H1 (cell line): ENCODE measurements at regions not wholly inside any gene's neighbourhood (a gene's known extent, or its start where the extent isn't known, plus 50 kb on each side); places are given as distances from the start of the nearest gene placed in this dataset.

Source experiments
- CTCF ChIA-PET: fragments of 300-600 bp; sonication (Branson Sonifier 250); formaldehyde crosslinking; loops from one replicate; lab custom pipeline; 2021; ENCODE audit not compliant: partially characterized antibody; lab: Charles Lee
- POLR2A ChIA-PET: fragments of 300-600 bp; sonication (Branson Sonifier 250); formaldehyde crosslinking; loops from one replicate; lab custom pipeline; 2021; ENCODE audit warnings: inconsistent platforms; ENCODE audit not compliant: partially characterized antibody; lab: Charles Lee
- DNase-seq, 2 experiments: peaks; one replicate each; pipeline versions ENCODE4 v3.0.0 to v3.0.0-alpha.2; 2010 to 2022; ENCODE audit warnings: low spot score in 2 of 2, low read depth in 1 of 2, mixed read lengths in 1 of 2
- FAIRE-seq: peaks from 2 replicates; lab custom pipeline; 2011; peaks lifted over from hg19 to GRCh38; lab: Jason Lieb, UNC
- H2AFZ ChIP-seq: 2 replicates; pipeline ENCODE4 v1.8.1; 2012; ENCODE audit warnings: low read length, inconsistent platforms
- H2AK5ac ChIP-seq: 2 replicates; pipeline ENCODE4 v1.6.1; 2013; ENCODE audit warnings: low read depth, low read length
- H2BK120ac ChIP-seq: replicated peaks from 2 replicates; pipeline ENCODE3; 2013; ENCODE audit warnings: low read depth, low read length, inconsistent platforms
- H2BK12ac ChIP-seq: 2 replicates; pipeline ENCODE4 v1.6.1; 2013; ENCODE audit warnings: low read depth, low read length
- H2BK15ac ChIP-seq: 2 replicates; pipeline ENCODE4 v1.6.1; 2013; ENCODE audit warnings: low read length
- H2BK20ac ChIP-seq: 2 replicates; pipeline ENCODE4 v1.6.1; 2013; ENCODE audit warnings: low read length
- H2BK5ac ChIP-seq: 2 replicates; pipeline ENCODE4 v1.6.1; 2013; ENCODE audit warnings: low read depth, low read length
- H3K14ac ChIP-seq: 2 replicates; pipeline ENCODE4 v1.6.1; 2013; ENCODE audit warnings: inconsistent platforms; ENCODE audit not compliant: insufficient read length
- H3K18ac ChIP-seq: 2 replicates; pipeline ENCODE4 v1.6.1; 2013; ENCODE audit warnings: low read length; ENCODE audit errors: extremely low read depth
- H3K23ac ChIP-seq: 2 replicates; pipeline ENCODE4 v1.6.1; 2013; ENCODE audit warnings: inconsistent platforms; ENCODE audit not compliant: insufficient read length
- H3K23me2 ChIP-seq: 2 replicates; pipeline ENCODE4 v1.6.1; 2013; ENCODE audit warnings: low read depth, low read length
- H3K27ac ChIP-seq: 2 replicates; pipeline ENCODE4 v1.6.1; 2011; ENCODE audit warnings: low read depth, low read length, inconsistent platforms
- H3K27me3 ChIP-seq, 4 experiments: replicated peaks in 1 of 4; 1 replicate in 1 of 4; 2 replicates in 3 of 4; pipeline versions ENCODE4 v1.6.1 to v1.8.1; 2011 to 2013; ENCODE audit warnings: low read length in 3 of 4, mild to moderate bottlenecking in 3 of 4, inconsistent platforms in 2 of 4, mixed read lengths in 2 of 4, moderate library complexity in 1 of 4; ENCODE audit not compliant: control insufficient read depth in 3 of 4, insufficient read depth in 3 of 4; ENCODE audit errors: extremely low read depth in 1 of 4
- H3K36me3 ChIP-seq, 4 experiments: 2 replicates each; pipeline versions ENCODE4 v1.6.1 to v1.8.1; 2011 to 2013; ENCODE audit warnings: mild to moderate bottlenecking in 4 of 4, low read length in 3 of 4, moderate library complexity in 2 of 4, control low read depth in 1 of 4, inconsistent platforms in 1 of 4; ENCODE audit not compliant: insufficient read depth in 4 of 4, control insufficient read depth in 2 of 4
- H3K4ac ChIP-seq: replicated peaks from 2 replicates; pipeline ENCODE3; 2013; ENCODE audit warnings: low read length, low read depth, mixed read lengths, inconsistent platforms; ENCODE audit not compliant: insufficient read length
- H3K4me1 ChIP-seq, 4 experiments: replicated peaks in 1 of 4; 1 replicate in 1 of 4; 2 replicates in 3 of 4; pipeline versions ENCODE4 v1.6.1 to v1.8.1; 2011 to 2013; ENCODE audit warnings: low read length in 3 of 4, inconsistent platforms in 2 of 4, mixed read lengths in 1 of 4; ENCODE audit not compliant: insufficient read depth in 4 of 4, control insufficient read depth in 3 of 4
- H3K4me2 ChIP-seq, 2 experiments: 2 replicates each; pipeline versions ENCODE4 v1.6.1 to v1.8.1; 2011 to 2013; ENCODE audit warnings: low read depth in 2 of 2, low read length in 2 of 2, control low read depth in 1 of 2, inconsistent platforms in 1 of 2, mild to moderate bottlenecking in 1 of 2; ENCODE audit not compliant: insufficient read depth in 1 of 2
- H3K4me3 ChIP-seq, 4 experiments: fragments of 200-600, 300-600 bp in 1 of 4; sonication (generic), shearing (Covaris generic), sonication (Bioruptor Twin) in 1 of 4; 2 replicates each; pipeline versions ENCODE4 v1.5.1 to v1.8.1; 2011 to 2016; ENCODE audit warnings: low read length in 4 of 4, low read depth in 3 of 4, control low read depth in 2 of 4, inconsistent platforms in 2 of 4, mild to moderate bottlenecking in 2 of 4, mixed read lengths in 1 of 4, moderate library complexity in 1 of 4; ENCODE audit not compliant: insufficient read depth in 2 of 4; ENCODE audit errors: extremely low read depth in 1 of 4
- H3K56ac ChIP-seq: replicated peaks from 2 replicates; pipeline ENCODE3; 2013; ENCODE audit warnings: low read depth, mild to moderate bottlenecking, mixed read lengths, low read length, inconsistent platforms; ENCODE audit not compliant: insufficient read length
- H3K79me1 ChIP-seq: 2 replicates; pipeline ENCODE4 v1.6.1; 2013; ENCODE audit warnings: low read depth, low read length, control low read depth
- H3K79me2 ChIP-seq, 2 experiments: 2 replicates each; pipeline versions ENCODE4 v1.6.1 to v1.8.1; 2012 to 2013; ENCODE audit warnings: low read length in 2 of 2, mild to moderate bottlenecking in 2 of 2, inconsistent platforms in 1 of 2; ENCODE audit not compliant: insufficient read depth in 2 of 2, control insufficient read depth in 1 of 2
- H3K9ac ChIP-seq, 4 experiments: replicated peaks in 1 of 4; 1 replicate in 1 of 4; 2 replicates in 3 of 4; pipeline versions ENCODE4 v1.6.1 to v1.8.1; 2011 to 2013; ENCODE audit warnings: low read depth in 3 of 4, low read length in 3 of 4, control low read depth in 2 of 4, mild to moderate bottlenecking in 2 of 4, moderate library complexity in 2 of 4, inconsistent platforms in 1 of 4; ENCODE audit errors: extremely low read depth in 1 of 4
- H3K9me3 ChIP-seq, 2 experiments: 2 replicates each; pipeline versions ENCODE4 v1.6.1 to v1.8.1; 2012 to 2013; ENCODE audit warnings: mild to moderate bottlenecking in 2 of 2, moderate library complexity in 2 of 2, control low read depth in 1 of 2, inconsistent platforms in 1 of 2, low read depth in 1 of 2, low read length in 1 of 2, mixed read lengths in 1 of 2; ENCODE audit not compliant: insufficient read depth in 2 of 2
- H4K20me1 ChIP-seq, 2 experiments: replicated peaks in 1 of 2; 2 replicates each; pipeline versions ENCODE3 to v1.8.1; 2011 to 2013; ENCODE audit warnings: inconsistent platforms in 2 of 2, low read length in 2 of 2, mild to moderate bottlenecking in 1 of 2; ENCODE audit not compliant: insufficient read depth in 2 of 2, control insufficient read depth in 1 of 2
- H4K5ac ChIP-seq: 2 replicates; pipeline ENCODE4 v1.6.1; 2013; ENCODE audit warnings: low read length, low read depth, mixed read lengths, inconsistent platforms; ENCODE audit not compliant: insufficient read length
- H4K8ac ChIP-seq: 2 replicates; pipeline ENCODE4 v1.8.0; 2013; ENCODE audit warnings: mild to moderate bottlenecking, moderate library complexity, low read length, inconsistent platforms; ENCODE audit not compliant: insufficient read depth; ENCODE audit errors: extremely low read depth
- H4K91ac ChIP-seq: replicated peaks from 2 replicates; pipeline ENCODE3; 2013; ENCODE audit warnings: low read length, mixed read lengths, inconsistent platforms; ENCODE audit not compliant: insufficient read length
- CEBPB ChIP-seq: IDR thresholded peaks from 2 replicates; pipeline ENCODE4 v1.6.1; 2012; ENCODE audit warnings: low read depth, low read length
- GTF2F1 ChIP-seq: IDR thresholded peaks from 2 replicates; pipeline ENCODE4 v1.6.1; 2012; ENCODE audit warnings: low read depth, low read length, improper control_type of control experiment, borderline replicate concordance
- WGBS, 2 experiments: shearing (Covaris generic) in 1 of 2; methylation state at CpG; one replicate each; pipeline versions ENCODE4 v1.1.6 to v1.1.7; 2013 to 2015; ENCODE audit warnings: low lambda C conversion rate in 2 of 2, mixed read lengths in 2 of 2, inconsistent platforms in 1 of 2, low coverage in 1 of 2, missing lambda C conversion rate in 1 of 2; ENCODE audit not compliant: insufficient replicate concordance in 2 of 2, insufficient coverage in 1 of 2, insufficient read length in 1 of 2; ENCODE audit errors: extremely low coverage in 1 of 2, missing lambda C conversion rate in 1 of 2; 5-methylcytosine and 5-hydroxymethylcytosine counted together

GRCh38 chr4:108272561-108272960, 103.8 kb upstream of the LEF1 start:
- Histone ChIP-seq H3K4me2 (no peak overlapping the region), H3K9ac (no peak overlapping the region), H3K14ac (no peak overlapping the region), H3K4me3 (no peak overlapping the region), H4K91ac (no peak overlapping the region), H3K36me3 (no peaks in the 10 kb centered on the region), H4K5ac (no peak overlapping the region), H3K9me3 (no peaks in the 10 kb centered on the region), H2AFZ (no peak overlapping the region), H2BK15ac (no peak overlapping the region), H3K79me1 (no peaks in the 10 kb centered on the region), H3K27ac (no peak overlapping the region), H3K79me2 (no peaks in the 10 kb centered on the region), H2BK12ac (no peak overlapping the region), H3K27me3 (no peaks in the 10 kb centered on the region; a peak in 1 of 7 replicates), H3K4ac (no peak overlapping the region), H2BK120ac (no peak overlapping the region), H4K20me1 (no peaks in the 10 kb centered on the region), H3K4me1 (no peaks in the 10 kb centered on the region), H3K56ac (no peak overlapping the region), H2AK5ac (no peak overlapping the region), H3K23me2 (no peaks in the 10 kb centered on the region), H2BK5ac (no peak overlapping the region), H2BK20ac (no peak overlapping the region), H3K23ac (no peak overlapping the region), H4K8ac (no peak overlapping the region), H3K18ac (no peak overlapping the region)
- WGBS, 2 experiments: 90% methylated on average over 2 of the region's 2 CpGs; no CpG with 5 or more reads in 1 of the 2 experiments
- no peak for DNase-seq
- POLR2A ChIA-PET: no interaction called here
- no peak for FAIRE-seq
- CTCF ChIA-PET: interaction anchor here (0.7 kb wide), 1 partner anchor 34 kb away, joined by 3 read pairs; no protein-coding TSS in a partner anchor
- TF ChIP-seq GTF2F1 (no peak), CEBPB (no peak)
